ENCODE measurements at regions not wholly inside any gene's neighbourhood (a gene's known extent, or its start where the extent isn't known, plus 50 kb on each side); places are given as distances from the start of the nearest gene placed in this dataset.
A peak's percentile ranks its signal among the peaks of the same experiment; 100 is the strongest.

DNA sequence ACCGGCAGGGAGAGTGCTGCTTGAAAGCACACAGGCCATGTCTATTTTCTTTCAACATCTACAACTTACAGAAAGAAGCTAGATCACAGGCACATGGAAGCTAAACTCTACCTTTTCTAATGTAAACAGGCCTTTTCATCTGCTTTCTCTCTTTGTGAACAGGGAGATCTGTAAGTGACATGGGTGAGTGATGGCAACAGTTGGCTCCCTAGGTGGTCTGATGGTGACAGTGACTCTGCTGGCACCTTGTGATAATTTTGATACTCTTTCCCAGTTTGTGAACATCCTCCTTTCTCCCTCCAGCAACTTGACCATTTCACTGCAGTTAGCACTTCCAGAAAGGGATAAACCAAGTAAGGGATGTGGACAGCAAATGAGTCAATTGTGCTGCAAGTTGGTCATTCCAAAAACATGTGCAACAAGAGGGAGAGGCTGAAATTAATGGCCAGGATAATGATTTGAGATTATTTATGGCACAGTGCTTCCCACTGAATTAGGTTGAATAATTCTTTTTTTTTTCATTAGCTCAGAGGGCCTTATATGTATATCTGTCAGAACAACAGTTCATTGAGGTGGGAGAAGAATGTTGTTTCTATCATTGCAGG lies 89.5 kb downstream of the XCL2 start:
- DNase-seq: no peak

DNA sequence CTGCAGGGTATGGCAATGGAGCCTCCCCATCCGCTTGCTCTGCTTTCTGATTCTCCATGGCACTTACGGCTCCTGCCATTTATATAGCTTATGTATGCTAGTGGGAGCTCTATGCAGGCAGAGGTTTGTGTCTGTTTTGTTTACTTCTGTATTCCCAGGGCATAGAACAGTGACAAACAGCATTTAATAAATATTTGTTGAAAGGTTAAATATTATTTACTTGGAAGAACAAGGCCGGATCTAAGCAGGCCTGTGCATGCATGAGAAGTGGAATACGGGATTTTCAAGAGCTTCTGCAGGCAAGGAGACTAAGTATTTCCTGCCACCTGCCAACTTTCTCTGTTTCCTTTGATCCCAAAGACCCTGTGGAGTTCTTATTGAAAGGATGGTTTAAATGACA lies 90.7 kb downstream of the XCL2 start:
- DNase-seq: no peak

DNA sequence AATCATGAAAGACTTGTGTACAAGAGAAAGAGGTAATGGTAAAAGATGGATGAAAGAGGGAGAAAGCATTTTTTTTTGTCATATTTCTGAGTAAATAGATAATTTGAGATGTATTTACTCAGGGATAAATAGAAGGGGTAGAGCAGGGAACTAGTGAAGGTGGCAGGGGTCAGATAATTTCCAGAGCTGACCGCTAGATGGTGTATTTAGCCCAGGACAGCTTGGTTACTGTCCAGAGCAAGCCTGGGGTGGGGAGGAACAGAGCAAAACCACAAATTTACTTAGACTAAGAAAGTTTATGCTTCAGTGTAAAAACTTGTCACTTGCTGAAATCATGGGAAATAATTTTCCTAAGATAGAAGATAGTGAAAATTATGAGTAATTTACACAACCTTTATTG lies 91.5 kb downstream of the XCL2 start:
- no peak for DNase-seq

DNA sequence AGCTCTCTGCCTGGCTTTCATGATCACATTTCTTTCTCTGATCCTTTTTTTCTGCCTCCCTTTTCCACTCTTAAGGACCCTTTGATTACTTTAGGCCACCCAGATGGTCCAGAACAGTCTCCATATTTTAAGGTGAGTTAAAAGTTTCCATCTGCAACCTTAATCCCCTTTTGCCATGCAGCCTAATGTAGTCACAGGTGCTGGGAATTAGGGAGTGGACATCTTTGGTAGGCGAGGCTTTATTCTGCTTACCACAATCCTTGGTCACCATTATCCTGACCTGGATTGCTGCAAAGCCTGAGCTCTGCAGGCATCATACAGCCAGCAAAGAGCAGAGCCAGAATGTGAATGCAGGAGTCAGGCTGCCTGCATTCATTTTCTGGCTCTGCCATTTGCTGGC lies 95.9 kb downstream of the XCL2 start:
- no peak for DNase-seq

DNA sequence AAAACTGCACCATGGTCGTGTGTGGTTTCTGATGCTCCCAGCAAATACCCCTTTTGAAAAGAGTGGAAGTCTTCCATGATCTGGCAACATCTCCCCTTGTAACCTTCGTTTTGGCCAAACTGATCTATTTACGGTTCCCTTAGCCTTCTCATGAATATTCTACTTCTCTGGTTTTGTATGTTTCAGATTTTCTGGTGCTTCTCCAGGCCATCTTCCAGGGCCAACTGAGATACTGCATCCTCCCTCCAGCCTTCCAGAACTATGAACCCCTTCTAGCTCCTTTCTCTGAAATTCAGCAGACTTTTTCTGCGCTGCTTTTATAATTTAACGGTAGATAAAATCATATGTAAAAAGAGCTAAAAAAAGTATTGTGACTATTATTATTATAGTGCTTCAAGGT lies 97.7 kb downstream of the XCL2 start:
- DNase-seq: no peak

DNA sequence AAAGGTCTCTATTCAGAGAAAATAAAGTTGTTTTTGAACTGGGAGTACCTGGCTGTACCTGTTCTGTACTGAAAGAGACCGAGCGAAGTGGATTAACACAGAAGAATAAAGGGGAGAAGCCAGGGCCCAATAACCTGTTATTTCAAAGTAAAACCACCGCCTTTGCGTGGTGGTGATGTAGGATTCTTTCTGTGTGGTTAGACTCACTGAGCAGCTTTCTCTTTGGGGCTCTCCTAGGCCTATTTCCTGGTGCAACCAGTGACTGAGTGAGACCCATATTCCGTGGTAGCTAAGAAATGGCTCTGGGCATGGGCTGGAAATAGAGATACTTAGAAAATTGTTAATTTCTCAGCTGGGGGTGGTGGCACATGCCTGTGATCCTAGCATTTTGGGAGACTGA lies 99.9 kb downstream of the XCL2 start:
- no peak for DNase-seq

DNA sequence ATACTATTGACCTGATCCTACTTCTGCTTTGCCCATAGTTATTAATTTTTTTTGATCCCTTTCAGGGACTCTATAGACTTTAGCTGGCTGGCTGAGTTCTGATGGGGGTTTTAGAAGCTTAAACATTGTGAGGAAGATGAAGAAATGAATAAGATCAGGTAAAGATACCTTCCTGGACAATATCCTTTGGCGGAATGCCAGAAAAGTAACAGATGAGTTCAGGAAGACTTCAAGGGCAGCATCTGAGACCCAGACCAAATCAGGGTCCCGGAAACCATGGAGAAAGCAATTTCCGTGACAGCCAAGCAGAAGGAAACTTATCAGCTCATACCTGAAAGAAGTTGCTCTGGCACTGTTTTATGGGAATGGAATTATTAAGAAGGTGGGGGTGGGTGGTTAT lies 100.4 kb downstream of the XCL2 start:
- DNase-seq: no peak

DNA sequence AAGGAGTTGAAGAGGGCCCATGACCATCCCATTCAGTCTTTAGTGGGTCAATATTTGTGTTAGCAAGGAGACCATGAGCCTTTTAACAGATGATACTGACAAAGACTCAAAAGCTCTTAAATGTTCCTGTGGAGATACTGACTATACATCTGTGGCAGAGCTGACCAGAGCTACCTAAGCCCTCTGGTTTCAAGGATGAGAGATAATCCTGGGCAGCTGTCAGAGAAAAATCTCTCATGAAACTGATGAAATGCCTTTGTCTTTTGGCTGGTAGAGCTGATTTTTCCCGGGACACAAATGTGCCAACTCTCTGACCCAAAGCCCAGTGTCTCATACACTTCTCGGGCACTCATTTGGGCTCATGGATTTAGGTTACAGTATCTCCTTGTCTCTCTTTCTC lies 100.9 kb downstream of the XCL2 start:
- DNase-seq: no peak

DNA sequence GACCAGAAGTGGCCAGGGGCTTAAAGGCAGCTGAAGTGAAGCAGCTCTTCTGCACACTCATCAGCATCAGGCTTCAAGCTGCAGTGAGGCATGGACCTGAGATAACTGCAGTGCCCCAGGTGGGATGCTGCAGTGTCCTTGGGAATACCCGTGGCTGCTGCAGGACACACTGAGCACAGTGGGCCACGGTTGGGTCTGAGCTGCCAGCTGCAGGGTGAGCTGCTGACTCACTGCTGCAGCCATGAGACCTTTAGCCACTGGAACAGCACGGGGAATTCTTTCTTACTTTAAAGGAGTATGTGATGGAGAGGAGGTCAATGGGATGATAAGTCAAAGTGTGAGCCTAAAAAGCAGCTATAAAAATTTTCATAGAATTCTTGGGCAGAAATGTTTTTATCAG lies 102.1 kb downstream of the XCL2 start:
- DNase-seq: no peak

DNA sequence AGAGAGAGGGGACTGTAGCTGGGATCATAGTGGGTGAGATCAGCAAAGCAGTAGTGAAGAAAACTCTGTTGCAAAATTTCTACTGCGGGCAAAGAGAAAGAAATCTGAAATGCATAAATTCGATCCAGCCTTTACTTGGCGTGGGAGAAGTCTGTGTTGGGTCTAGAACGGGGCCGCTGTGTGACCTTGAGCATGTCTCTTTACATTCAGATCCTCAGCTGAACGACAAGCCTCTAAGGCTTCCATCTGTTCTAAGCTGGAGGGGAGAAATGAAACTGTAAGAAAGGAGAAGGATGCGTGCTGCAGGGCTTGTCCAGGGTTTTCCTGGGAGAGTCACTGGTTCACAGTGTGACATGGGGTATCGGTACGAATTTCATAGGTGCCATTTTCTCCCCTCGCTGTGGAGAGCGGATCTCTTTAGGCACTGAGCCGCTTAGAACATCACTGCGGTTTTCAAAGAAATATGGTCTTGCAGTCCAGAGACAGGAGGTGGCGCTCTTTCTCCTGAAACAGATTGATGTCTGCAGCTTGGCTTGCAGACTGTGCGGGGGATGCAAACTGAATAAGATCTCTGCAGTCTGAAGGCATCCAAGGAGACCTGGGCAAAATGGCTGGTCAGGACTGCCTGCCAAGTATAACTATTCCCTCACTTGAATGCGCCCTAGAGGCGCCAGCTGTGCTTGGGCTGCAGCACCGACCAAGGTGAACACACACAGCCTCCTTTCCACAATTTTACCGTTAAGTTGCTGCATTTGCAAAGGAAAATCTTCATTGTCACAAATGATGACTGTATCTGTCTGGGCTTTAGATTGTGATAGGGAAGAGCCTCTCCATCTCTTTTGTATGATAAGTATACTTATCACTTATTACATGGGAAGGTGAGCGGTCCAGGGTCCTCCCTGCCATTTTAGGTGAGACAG lies 104.1 kb downstream of the XCL2 start:
- DNase-seq: peak; percentile 82 to 87

DNA sequence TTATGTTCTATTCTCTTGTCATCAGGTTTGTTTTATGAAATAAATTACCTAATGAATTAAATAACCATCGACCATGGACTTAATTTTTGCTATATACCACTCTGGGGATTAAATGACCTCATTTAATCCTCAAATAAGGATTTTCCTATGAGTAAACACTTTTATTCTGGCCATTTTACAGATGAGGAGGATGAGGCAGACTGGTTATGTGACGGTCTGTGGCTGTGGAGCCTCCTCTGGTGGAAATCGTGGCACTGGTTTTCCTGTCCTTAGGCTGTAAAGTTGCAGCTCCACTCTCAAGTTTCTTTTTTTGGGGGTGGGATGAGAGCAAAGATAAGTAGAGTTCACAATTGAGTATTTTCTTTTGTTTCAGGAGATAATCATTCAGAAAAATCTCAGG lies 105.2 kb downstream of the XCL2 start:
- no peak for DNase-seq

DNA sequence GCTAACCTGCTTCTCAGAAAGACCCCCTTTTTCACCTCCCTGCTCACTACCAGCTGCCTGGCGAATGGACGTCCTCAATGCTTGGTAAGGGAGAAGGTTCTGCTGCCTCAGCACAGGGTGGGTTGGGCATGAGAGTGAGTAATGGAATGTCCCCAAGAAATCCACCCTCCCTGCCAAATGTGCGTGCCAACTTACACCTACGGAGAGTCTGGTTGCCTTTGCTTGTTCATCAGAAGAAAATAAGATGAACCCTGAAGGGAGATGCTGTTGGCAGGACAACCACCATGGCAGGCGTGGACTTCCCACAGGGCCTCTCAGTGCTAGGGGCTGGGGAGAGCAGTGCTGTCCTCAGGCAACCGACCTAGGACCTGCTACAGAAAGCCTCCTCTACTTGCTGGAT lies 106.0 kb downstream of the XCL2 start:
- DNase-seq: no peak

DNA sequence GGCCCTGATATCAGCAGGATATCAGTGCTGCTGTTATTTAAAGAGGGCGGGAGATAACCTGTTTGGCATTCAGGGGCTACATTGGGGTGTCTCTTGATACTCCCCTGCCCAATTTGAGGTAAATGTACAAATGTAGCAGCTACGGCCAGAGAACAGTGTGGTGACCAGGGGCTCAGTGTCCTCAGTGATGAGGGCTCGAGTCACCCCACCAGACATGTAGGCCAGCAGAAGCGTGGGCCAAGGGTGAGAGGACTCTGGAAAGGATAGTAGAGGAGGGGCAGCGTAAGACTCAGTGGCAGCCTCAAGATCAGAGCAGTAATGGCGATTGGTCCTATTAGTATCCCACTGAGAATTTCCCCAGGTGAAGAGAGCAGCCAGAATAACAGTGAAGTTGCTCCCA lies 108.4 kb downstream of the XCL2 start:
- no peak for DNase-seq

DNA sequence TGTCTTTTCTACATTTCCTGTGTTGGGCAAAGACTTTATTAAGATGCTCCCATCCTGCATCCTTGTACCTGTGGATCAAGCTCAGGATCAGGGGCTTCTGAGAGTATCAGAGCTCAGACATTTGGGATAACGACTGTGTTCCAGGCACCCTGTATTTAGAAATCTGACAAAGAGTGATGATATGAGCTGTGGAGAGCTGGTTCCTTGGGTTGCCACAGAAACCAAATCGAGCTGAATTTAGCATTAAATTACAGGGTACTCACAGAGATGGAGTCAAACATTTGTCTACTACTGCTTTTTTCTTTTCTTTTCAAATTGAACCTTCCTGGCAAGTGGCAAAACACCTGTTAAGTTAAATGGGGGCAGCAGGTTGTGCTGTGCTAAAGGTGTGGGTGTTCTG lies 110.6 kb downstream of the XCL2 start:
- DNase-seq: no peak

DNA sequence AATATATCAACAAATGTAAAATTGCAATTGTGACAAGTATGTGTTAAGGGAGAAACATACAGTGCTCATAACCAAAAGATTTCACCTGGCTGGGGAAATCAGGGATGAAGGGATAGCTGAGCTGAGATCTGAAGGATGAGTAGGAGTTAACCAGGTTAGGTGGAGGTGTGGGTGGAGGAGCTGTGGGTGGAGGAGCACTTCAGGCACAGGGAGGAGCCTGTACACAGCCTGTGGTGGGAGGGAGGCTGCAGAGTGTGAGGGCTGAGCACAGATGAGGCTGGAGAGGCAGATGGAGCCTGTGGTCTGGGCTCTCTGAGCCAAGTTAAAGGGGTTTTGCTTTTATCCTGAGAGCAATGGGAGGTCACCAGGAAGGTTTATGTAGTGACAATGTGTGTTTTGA lies 111.9 kb downstream of the XCL2 start:
- no peak for DNase-seq

DNA sequence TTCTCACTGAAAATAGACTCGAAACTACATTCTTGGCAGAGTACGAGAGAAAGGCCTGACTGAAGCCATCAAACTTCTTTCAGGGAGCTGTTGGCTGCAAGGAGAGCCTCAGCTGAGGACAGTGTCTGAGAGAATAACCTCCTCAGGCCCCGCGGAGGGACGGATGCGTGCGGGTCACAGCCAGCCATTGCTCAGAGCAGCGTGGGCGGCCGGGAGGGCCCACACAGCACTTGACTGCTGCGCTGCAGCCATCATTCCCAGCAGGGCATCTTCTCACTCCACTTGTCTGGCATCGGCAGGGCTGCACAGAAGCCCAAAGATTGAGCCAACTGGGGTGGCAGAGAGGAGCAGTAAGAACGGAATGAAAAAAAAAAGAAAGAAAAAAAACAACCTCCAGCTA lies 113.5 kb downstream of the XCL2 start:
- DNase-seq: no peak

DNA sequence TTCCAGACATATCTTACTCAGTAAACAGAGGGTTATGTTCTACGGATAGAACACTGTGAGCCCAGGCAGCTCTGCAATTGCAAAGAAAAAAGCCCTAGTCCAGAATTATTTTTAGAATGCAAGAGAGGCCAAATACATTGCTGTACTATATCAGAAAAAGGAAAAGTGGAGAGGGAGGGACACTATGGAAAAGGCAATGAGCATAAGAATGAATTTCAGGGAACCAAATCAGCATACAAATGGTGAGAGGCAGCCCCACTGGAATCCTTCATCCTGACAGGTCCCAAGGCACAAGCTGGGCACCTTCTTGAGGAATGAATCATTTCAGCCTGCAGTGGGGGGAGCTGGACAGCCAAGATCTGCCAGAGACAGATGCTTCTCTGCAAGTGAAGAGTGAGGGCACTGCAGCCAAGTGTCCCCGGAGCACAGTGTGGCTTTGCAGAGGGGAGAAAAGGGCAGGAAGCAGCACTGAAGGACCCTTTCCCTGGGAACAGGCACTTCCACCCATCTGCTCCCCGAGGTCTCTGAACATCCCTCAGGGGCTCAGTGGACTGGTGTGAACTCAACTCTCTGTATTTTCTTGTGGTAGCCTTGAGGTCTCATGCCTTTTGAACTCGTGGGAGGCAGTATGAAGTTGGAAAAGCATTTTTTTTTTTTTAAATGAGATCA lies 115.6 kb downstream of the XCL2 start:
- no peak for DNase-seq

DNA sequence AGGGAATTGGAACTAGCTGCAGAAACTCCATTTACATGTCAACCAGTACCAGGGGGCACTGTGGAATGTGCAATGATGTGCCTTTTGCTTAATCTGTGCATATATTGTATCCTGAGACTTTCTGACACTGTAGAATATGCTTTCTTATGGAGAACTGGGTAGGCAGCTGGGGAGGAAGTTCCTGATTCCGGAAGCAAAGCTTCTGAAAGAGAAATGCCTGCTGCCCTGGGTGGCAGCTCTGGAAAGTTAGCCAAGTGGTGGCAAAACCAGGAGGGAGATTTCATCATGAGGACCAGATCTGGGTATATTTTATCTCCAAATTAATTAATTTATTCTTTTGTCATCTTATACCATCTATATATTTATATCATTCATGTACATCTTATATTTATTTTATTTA lies 116.7 kb downstream of the XCL2 start:
- DNase-seq: no peak

DNA sequence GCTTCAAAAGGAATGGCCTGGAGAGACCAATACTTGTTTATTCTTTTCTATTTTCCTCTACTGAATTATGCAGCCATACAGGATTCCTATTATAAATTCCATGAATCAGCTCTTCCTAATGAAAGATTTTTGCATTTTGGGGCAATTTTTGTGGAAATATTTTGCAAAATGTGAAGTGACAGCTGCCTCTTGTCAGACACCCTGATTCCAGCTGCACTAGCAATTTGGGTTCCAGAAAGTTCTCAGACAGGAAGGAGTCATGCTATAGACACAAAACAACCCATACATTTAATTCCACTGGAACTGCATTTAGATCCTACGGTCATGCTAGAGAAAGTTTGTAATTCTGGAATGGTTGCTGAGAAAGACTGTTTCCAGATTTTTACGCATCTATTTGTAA lies 119.5 kb downstream of the XCL2 start:
- DNase-seq: no peak

DNA sequence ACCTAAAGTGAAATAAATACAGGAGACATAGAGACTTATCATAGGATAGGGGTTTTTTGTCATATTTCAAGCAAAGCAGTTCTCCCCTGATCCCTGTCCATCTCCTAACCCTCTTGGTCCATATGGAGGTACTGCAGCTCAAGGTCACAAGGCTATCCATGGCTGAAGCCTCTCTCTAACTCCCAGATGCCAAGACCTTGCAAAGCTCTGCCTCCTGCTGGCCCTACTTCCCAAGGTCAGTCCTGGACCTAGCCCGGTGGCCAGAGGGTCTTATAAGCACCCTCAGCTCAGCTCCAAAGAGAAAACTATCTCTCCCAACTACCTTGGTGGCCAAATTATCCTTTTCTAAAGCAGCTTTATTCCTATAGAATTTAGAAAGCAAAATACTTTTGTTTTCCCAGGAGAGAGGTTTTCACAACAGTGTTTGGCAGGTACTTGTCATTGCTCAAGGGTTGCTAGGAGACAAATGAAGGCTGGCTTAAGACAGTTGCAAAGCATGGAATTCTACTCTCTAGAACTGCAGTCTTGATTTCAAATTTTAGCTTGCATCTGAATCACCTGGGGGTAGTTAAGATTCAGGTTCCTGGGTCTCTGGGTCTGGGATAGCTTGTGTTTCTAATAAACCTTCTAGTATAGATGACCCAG lies 121.5 kb downstream of the XCL2 start:
- no peak for DNase-seq

DNA sequence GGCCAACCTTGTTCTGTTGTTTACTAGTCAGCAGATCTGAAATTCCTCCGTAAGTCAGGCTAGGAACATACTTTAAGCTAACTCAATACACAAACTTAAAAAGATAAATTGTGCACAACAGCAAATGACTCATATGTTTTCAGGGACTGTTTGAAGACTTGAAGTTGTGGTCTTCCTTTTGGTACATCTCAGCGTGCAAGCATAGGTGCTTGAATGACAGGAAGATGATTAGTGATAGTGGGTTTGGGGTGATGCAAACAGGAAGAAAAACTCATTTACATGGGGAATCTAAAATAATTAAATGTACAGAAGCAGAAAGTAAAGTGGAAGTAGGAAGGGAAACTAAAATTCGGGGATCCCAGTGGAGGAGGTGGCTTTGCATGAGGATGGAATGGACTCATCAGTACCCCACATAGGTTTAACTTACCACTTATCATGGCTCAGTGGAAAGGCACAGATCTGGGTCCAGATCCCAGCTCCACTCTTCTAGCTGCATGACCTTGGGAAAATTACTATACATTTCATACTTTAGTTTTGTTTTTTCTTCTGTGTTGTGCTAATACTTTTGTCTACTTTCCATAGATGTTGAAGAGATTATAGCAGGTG lies 122.3 kb downstream of the XCL2 start:
- DNase-seq: no peak

DNA sequence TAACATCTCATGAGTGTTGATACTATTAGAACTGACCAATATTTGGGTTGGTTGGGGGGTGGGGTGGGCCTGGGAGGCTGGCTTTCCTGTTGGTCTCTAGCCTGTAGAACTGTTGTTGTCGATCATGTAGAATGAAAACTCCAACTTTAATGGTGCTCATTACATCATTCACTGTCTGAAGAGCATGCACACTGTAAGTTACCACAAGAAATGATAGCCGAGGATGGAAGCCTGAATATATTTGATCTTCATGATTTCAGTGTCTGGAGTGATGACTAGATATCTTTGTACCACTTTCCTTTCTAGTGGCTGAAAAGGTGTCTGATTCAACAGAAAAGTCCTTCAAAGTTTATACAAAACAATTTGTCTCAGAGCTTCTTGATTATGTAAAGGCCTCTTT lies 123.6 kb downstream of the XCL2 start:
- no peak for DNase-seq

DNA sequence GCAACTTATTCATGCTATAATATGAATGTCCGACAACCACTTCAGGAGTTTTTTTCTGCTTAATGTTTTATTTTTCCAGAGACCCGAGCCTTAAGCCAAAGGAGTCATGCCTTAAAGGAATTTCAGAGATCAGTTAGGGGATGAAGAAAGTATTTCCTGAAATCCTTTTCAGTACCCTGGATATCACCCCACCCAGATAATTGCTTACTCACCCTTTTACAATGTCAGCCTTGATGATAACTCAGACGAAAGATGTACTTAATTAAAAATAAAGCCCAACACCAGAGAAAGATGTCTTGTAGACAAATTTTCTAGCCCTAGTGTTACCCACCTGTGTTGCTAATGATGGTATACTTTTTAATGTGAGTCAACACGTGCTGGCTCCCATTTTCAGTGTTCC lies 124.1 kb downstream of the XCL2 start:
- DNase-seq: no peak
